Sigmoid colon (tissue), 4 donors: ENCODE measurements at regions not wholly inside any gene's neighbourhood (a gene's known extent, or its start where the extent isn't known, plus 50 kb on each side); places are given as distances from the start of the nearest gene placed in this dataset.

Experiments used
- CTCF ChIP-seq, 4 experiments: fragments of 450-650 bp in 3 of 4; fragments of 200-600 bp in 1 of 4; IDR thresholded peaks; one replicate each; pipeline ENCODE4 v1.5.1; 2016 to 2019; ENCODE audit warnings: antibody characterized with exemption in 4 of 4, mild to moderate bottlenecking in 3 of 4, moderate library complexity in 2 of 4
- EP300 ChIP-seq, 4 donors: sonication (generic); formaldehyde crosslinking; IDR thresholded peaks; one replicate each; pipeline ENCODE4 v1.6.1; 2017; ENCODE audit warnings: antibody characterized with exemption in 4 of 4
- POLR2A ChIP-seq, 2 donors: fragments of 450-650 bp; IDR thresholded peaks; one replicate each; pipeline ENCODE4 v1.6.1; 2016; ENCODE audit warnings: antibody characterized with exemption in 2 of 2, mild to moderate bottlenecking in 2 of 2, moderate library complexity in 2 of 2

- TF ChIP-seq CTCF (IDR thresholded peaks at IDR 0.05) (no peak), POLR2A (IDR thresholded peaks at IDR 0.05) (no peak), EP300 (IDR thresholded peaks at IDR 0.05) (no peak)
Observed at GRCh38 chr12:13474381-13474780, 277.9 kb downstream of the EMP1 start.
